ENCODE measurements at regions not wholly inside any gene's neighbourhood (a gene's known extent, or its start where the extent isn't known, plus 50 kb on each side); places are given as distances from the start of the nearest gene placed in this dataset.

DNA sequence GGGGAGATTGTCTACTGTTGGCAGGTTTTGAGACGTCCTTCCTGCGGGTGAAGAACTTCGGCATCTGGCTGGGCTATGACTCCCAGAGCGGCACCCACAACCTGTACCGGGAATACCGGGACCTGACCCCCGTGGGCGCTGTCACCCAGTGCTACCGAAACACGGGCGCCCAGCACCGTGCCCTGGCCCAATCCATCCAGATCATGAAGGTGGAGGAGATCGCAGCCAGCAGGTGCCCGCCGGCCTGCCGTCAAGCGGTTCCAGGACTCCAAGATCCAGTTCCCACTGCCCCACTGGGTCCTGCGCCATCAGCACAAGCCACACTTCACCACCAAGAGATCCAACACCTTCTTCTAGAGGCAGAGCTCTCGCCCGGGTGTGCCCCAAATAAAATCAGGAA lies 194.9 kb upstream of the EPHA6 start:
- Histone ChIP-seq H3K27ac (ENCODE audit: low read depth, low read length, poor library complexity, severe bottlenecking) (no peak overlapping the region), H3K4me3 (ENCODE audit: low read depth, low read length, poor library complexity, severe bottlenecking) (no peak overlapping the region), H3K4me1 (ENCODE audit: insufficient read depth, low read length, poor library complexity, severe bottlenecking) (no peaks in the 10 kb centered on the region), H3K27me3 (replicated peaks; ENCODE audit: insufficient read depth, low read depth, low read length, poor library complexity) (no peaks in the 10 kb centered on the region), H3K36me3 (ENCODE audit: insufficient read depth, low read length, poor library complexity, severe bottlenecking) (no peaks in the 10 kb centered on the region), H3K9me3 (ENCODE audit: low read depth, low read length, poor library complexity, severe bottlenecking) (peaks cover 14% of the 10 kb centered on the region)
- DNase-seq (ENCODE audit: low spot score): no peak
- POLR2A ChIA-PET (ENCODE audit: low non-redundant PET): no interaction called here
- intact Hi-C loops (cut with micrococcal nuclease; ENCODE audit: unreplicated experiment): no loop called here
- CTCF ChIA-PET: no interaction called here
- BruUV-seq (replicated peaks): no TSS peak
- no peak for TF ChIP-seq EZH2 (IDR thresholded peaks at IDR 0.05; ENCODE audit: borderline replicate concordance, low read depth, low read length, poor library complexity, severe bottlenecking)
- TF ChIP-seq, protein P1, sequence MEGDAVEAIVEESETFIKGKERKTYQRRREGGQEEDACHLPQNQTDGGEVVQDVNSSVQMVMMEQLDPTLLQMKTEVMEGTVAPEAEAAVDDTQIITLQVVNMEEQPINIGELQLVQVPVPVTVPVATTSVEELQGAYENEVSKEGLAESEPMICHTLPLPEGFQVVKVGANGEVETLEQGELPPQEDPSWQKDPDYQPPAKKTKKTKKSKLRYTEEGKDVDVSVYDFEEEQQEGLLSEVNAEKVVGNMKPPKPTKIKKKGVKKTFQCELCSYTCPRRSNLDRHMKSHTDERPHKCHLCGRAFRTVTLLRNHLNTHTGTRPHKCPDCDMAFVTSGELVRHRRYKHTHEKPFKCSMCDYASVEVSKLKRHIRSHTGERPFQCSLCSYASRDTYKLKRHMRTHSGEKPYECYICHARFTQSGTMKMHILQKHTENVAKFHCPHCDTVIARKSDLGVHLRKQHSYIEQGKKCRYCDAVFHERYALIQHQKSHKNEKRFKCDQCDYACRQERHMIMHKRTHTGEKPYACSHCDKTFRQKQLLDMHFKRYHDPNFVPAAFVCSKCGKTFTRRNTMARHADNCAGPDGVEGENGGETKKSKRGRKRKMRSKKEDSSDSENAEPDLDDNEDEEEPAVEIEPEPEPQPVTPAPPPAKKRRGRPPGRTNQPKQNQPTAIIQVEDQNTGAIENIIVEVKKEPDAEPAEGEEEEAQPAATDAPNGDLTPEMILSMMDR (conservative IDR thresholded peaks at IDR 0.05; ENCODE audit: low read depth, low read length): no peak

DNA sequence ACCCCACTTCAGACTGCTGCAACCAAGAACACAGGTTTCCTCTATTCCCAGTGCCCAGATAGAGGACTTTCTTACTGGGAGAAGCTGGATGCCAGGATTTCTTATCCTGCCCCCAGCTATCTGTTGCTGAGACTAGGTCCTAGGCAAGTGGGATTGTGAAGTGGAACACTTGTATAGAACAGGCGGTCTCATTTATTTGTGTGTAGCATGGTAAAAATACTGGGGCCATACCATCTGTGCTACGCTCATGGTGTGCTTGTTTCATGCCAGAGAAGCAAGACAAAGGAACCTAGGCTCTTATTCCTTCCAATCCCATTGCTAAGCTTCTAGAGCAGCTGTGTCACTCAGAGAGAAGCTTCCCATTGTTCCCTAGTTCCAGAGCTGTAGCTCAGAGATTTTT lies 191.5 kb upstream of the EPHA6 start:
- H3K27ac ChIP-seq (ENCODE audit: low read depth, low read length, poor library complexity, severe bottlenecking): no peak overlapping the region
- H3K27me3 ChIP-seq (replicated peaks; ENCODE audit: insufficient read depth, low read depth, low read length, poor library complexity): no peaks in the 10 kb centered on the region
- no peaks in the 10 kb centered on the region for H3K4me1 ChIP-seq (ENCODE audit: insufficient read depth, low read length, poor library complexity, severe bottlenecking)
- H3K4me3 ChIP-seq (ENCODE audit: low read depth, low read length, poor library complexity, severe bottlenecking): no peak overlapping the region
- ChIA-PET CTCF (no interaction called here), POLR2A (ENCODE audit: low non-redundant PET) (no interaction called here)
- BruUV-seq (replicated peaks): no TSS peak
- no peak for DNase-seq (ENCODE audit: low spot score)
- H3K36me3 ChIP-seq (ENCODE audit: insufficient read depth, low read length, poor library complexity, severe bottlenecking): no peaks in the 10 kb centered on the region
- H3K9me3 ChIP-seq (ENCODE audit: low read depth, low read length, poor library complexity, severe bottlenecking): peaks cover 7% of the 10 kb centered on the region
- TF ChIP-seq, protein P1 (conservative IDR thresholded peaks at IDR 0.05; ENCODE audit: low read depth, low read length): no peak
- TF ChIP-seq EZH2 (IDR thresholded peaks at IDR 0.05; ENCODE audit: borderline replicate concordance, low read depth, low read length, poor library complexity, severe bottlenecking): no peak
- intact Hi-C loops (cut with micrococcal nuclease; ENCODE audit: unreplicated experiment): no loop called here

DNA sequence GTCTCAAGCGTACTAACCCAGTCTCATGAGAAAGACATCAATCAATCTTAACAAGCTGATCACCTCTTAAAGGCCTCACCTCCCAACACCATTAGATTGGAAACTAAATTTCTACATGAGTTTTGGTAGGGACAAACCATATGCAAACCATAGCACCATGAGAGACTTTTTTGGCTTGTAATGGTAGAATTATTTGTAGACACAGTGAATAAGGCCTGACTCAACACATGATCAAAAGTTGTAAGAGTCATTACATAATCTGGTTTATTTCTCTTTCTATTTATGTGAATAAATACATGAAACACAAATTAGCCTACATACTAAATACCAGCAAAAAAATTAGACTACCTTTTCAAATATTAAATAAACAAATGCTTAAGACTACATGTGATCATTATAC lies 183.3 kb upstream of the EPHA6 start:
- Histone ChIP-seq H3K27ac (ENCODE audit: low read depth, low read length, poor library complexity, severe bottlenecking) (no peak overlapping the region), H3K9me3 (ENCODE audit: low read depth, low read length, poor library complexity, severe bottlenecking) (peaks cover 8% of the 10 kb centered on the region), H3K4me1 (ENCODE audit: insufficient read depth, low read length, poor library complexity, severe bottlenecking) (no peaks in the 10 kb centered on the region), H3K4me3 (ENCODE audit: low read depth, low read length, poor library complexity, severe bottlenecking) (no peak overlapping the region), H3K27me3 (replicated peaks; ENCODE audit: insufficient read depth, low read depth, low read length, poor library complexity) (no peaks in the 10 kb centered on the region), H3K36me3 (ENCODE audit: insufficient read depth, low read length, poor library complexity, severe bottlenecking) (no peaks in the 10 kb centered on the region)
- TF ChIP-seq, protein P1 (conservative IDR thresholded peaks at IDR 0.05; ENCODE audit: low read depth, low read length): no peak
- no peak for TF ChIP-seq EZH2 (IDR thresholded peaks at IDR 0.05; ENCODE audit: borderline replicate concordance, low read depth, low read length, poor library complexity, severe bottlenecking)
- no peak for DNase-seq (ENCODE audit: low spot score)
- no TSS peak for BruUV-seq (replicated peaks)
- ChIA-PET POLR2A (ENCODE audit: low non-redundant PET) (no interaction called here), CTCF (no interaction called here)
- intact Hi-C loops (cut with micrococcal nuclease; ENCODE audit: unreplicated experiment): no loop called here
